Esophagus (tissue), 2 donors: ENCODE measurements at regions not wholly inside any gene's neighbourhood (a gene's known extent, or its start where the extent isn't known, plus 50 kb on each side); places are given as distances from the start of the nearest gene placed in this dataset.

ENCODE experiments used
- H3K27ac ChIP-seq, 2 donors: one replicate each; pipeline ENCODE4 v1.5.1; 2013; ENCODE audit warnings: low read depth in 2 of 2, mild to moderate bottlenecking in 2 of 2, inconsistent platforms in 1 of 2, low read length in 1 of 2, moderate library complexity in 1 of 2
- H3K27me3 ChIP-seq, 2 donors: one replicate each; pipeline ENCODE4 v1.6.1; 2013; ENCODE audit warnings: low read length in 2 of 2, control low read depth in 1 of 2, mild to moderate bottlenecking in 1 of 2; ENCODE audit not compliant: insufficient read depth in 2 of 2, control insufficient read depth in 1 of 2
- H3K36me3 ChIP-seq, 2 donors: one replicate each; pipeline ENCODE4 v1.6.1; 2013; ENCODE audit warnings: low read length in 1 of 2; ENCODE audit not compliant: control insufficient read depth in 2 of 2, insufficient read depth in 2 of 2
- H3K4me1 ChIP-seq, 2 donors: one replicate each; pipeline ENCODE4 v1.6.1; 2013; ENCODE audit warnings: low read length in 1 of 2; ENCODE audit not compliant: control insufficient read depth in 2 of 2, insufficient read depth in 2 of 2
- H3K4me3 ChIP-seq, 2 donors: one replicate each; pipeline ENCODE4 v1.5.1; 2013; ENCODE audit warnings: low read length in 2 of 2, mild to moderate bottlenecking in 2 of 2, low read depth in 1 of 2, moderate library complexity in 1 of 2
- H3K9me3 ChIP-seq, 2 donors: one replicate each; pipeline ENCODE4 v1.6.1; 2013; ENCODE audit warnings: mild to moderate bottlenecking in 2 of 2, low read depth in 1 of 2, low read length in 1 of 2, moderate library complexity in 1 of 2; ENCODE audit not compliant: control insufficient read depth in 2 of 2, insufficient read depth in 1 of 2
- WGBS, 2 donors: extraction: QIAGEN DNeasy Blood & Tissue Kit; methylation state at CpG; one replicate each; pipeline ENCODE4 v1.1.7; 2013; 5-methylcytosine and 5-hydroxymethylcytosine counted together
- donor health status: healthy with polysubstance abuse.
- donor health status: Bipolar disorder and iron deficiency.

- 64 to 70% methylated on average over 2 of the region's 2 CpGs for WGBS, 2 donors
- no peaks in the 10 kb centered on the region for H3K27me3 ChIP-seq
- H3K4me1 ChIP-seq: no peaks in the 10 kb centered on the region
- no peak overlapping the region for H3K27ac ChIP-seq
- no peaks in the 10 kb centered on the region for H3K36me3 ChIP-seq
- H3K9me3 ChIP-seq: peaks cover 0 to 3% of the 10 kb centered on the region in 2 donors
- no peak overlapping the region for H3K4me3 ChIP-seq
Measured at GRCh38 chr2:122758967-122759366, 1003.5 kb downstream of the TSN start.

GRCh38 chr2:122764014-122764413, 1008.6 kb downstream of the TSN start:
- Histone ChIP-seq H3K36me3 (no peaks in the 10 kb centered on the region), H3K4me1 (no peaks in the 10 kb centered on the region), H3K9me3 (peaks cover 0 to 3% of the 10 kb centered on the region in 2 donors), H3K4me3 (no peak overlapping the region), H3K27me3 (no peaks in the 10 kb centered on the region), H3K27ac (no peak overlapping the region)
- 57 to 60% methylated on average over 3 of the region's 3 CpGs for WGBS, 2 donors

GRCh38 chr2:122780251-122780650, 1024.8 kb downstream of the TSN start:
- Histone ChIP-seq H3K27me3 (no peaks in the 10 kb centered on the region), H3K4me1 (no peaks in the 10 kb centered on the region), H3K9me3 (no peaks in the 10 kb centered on the region), H3K36me3 (no peaks in the 10 kb centered on the region), H3K4me3 (no peak overlapping the region), H3K27ac (no peak overlapping the region)
- 87 to 89% methylated on average over 1 of the region's 1 CpG for WGBS, 2 donors

- no peaks in the 10 kb centered on the region for H3K4me1 ChIP-seq
- no peak overlapping the region for H3K4me3 ChIP-seq
- no peaks in the 10 kb centered on the region for H3K9me3 ChIP-seq
- H3K27ac ChIP-seq: no peak overlapping the region
- no peaks in the 10 kb centered on the region for H3K27me3 ChIP-seq
- 90 to 94% methylated on average over 2 of the region's 2 CpGs for WGBS, 2 donors
- no peaks in the 10 kb centered on the region for H3K36me3 ChIP-seq
Measured at GRCh38 chr2:122794100-122794499, 1038.6 kb downstream of the TSN start.

GRCh38 chr2:122795763-122796162, 1040.3 kb downstream of the TSN start:
- Histone ChIP-seq H3K27me3 (no peaks in the 10 kb centered on the region), H3K4me1 (no peaks in the 10 kb centered on the region), H3K27ac (no peak overlapping the region), H3K9me3 (no peaks in the 10 kb centered on the region), H3K4me3 (no peak overlapping the region), H3K36me3 (no peaks in the 10 kb centered on the region)
- WGBS, 2 donors: 72 to 82% methylated on average over 5 of the region's 5 CpGs

- Histone ChIP-seq H3K36me3 (no peaks in the 10 kb centered on the region), H3K9me3 (no peaks in the 10 kb centered on the region)
Measured at GRCh38 chr2:122799391-122799790, 1043.9 kb downstream of the TSN start.

GRCh38 chr2:122800781-122801180, 1045.3 kb downstream of the TSN start:
- Histone ChIP-seq H3K4me3 (no peak overlapping the region), H3K27ac (no peak overlapping the region), H3K9me3 (no peaks in the 10 kb centered on the region), H3K36me3 (no peaks in the 10 kb centered on the region), H3K27me3 (no peaks in the 10 kb centered on the region), H3K4me1 (no peaks in the 10 kb centered on the region)
- WGBS, 2 donors: 82 to 92% methylated on average over 1 of the region's 1 CpG

More at GRCh38 chr2:122799391-122799790, 1043.9 kb downstream of the TSN start:
- no peak overlapping the region for H3K27ac ChIP-seq
- no peaks in the 10 kb centered on the region for H3K27me3 ChIP-seq
- H3K4me3 ChIP-seq: no peak overlapping the region
- no peaks in the 10 kb centered on the region for H3K4me1 ChIP-seq

- no peaks in the 10 kb centered on the region for H3K27me3 ChIP-seq
- peaks cover 0 to 5% of the 10 kb centered on the region in 2 donors for H3K9me3 ChIP-seq
- no peak overlapping the region for H3K27ac ChIP-seq
- 74% methylated on average over 4 of the region's 4 CpGs for WGBS, 2 donors
- H3K36me3 ChIP-seq: no peaks in the 10 kb centered on the region
- no peak overlapping the region for H3K4me3 ChIP-seq
- no peaks in the 10 kb centered on the region for H3K4me1 ChIP-seq
Measured at GRCh38 chr2:122804494-122804893, 1049.0 kb downstream of the TSN start.

GRCh38 chr2:122805346-122805745, 1049.9 kb downstream of the TSN start:
- Histone ChIP-seq H3K27me3 (no peaks in the 10 kb centered on the region), H3K9me3 (peaks cover 0 to 5% of the 10 kb centered on the region in 2 donors), H3K27ac (no peak overlapping the region), H3K4me1 (no peaks in the 10 kb centered on the region), H3K36me3 (no peaks in the 10 kb centered on the region), H3K4me3 (no peak overlapping the region)
- WGBS, 2 donors: 87 to 88% methylated on average over 3 of the region's 3 CpGs

GRCh38 chr2:122808286-122808969, 1053.0 kb downstream of the TSN start:
- H3K36me3 ChIP-seq: no peaks in the 10 kb centered on the region
- no peak overlapping the region for H3K27ac ChIP-seq
- no peaks in the 10 kb centered on the region for H3K27me3 ChIP-seq
- WGBS, 2 donors: 89 to 94% methylated on average over 4 of the region's 4 CpGs
- H3K4me3 ChIP-seq: no peak overlapping the region
- H3K9me3 ChIP-seq: peaks cover 0 to 5% of the 10 kb centered on the region in 2 donors
- H3K4me1 ChIP-seq: no peaks in the 10 kb centered on the region
